IMR-90 (cell line): ENCODE measurements at regions not wholly inside any gene's neighbourhood (a gene's known extent, or its start where the extent isn't known, plus 50 kb on each side); places are given as distances from the start of the nearest gene placed in this dataset.

Source experiments
- ATAC-seq: fragments of 200-7000 bp; cut with Tn5 transposase; 2 replicates; pipeline ENCODE4 v1.9.1; 2020; ENCODE audit warnings: low read depth, mild to moderate bottlenecking, moderate library complexity
- BruUV-seq: library from RNA; stranded (reverse); fragments of 400-500 nt; replicated peaks from 2 replicates; lab custom pipeline; 2021; lab: Mats Ljungman, UMichigan
- CTCF ChIA-PET: fragments of 300-600 bp; formaldehyde crosslinking; extraction: SDS; loops from one replicate; lab custom pipeline; 2021; ENCODE audit warnings: antibody characterized with exemption; lab: Yijun Ruan, JAX
- POLR2A ChIA-PET: fragments of 300-600 bp; sonication (Branson Sonifier 250); formaldehyde crosslinking; loops from one replicate; lab custom pipeline; 2022; ENCODE audit warnings: antibody characterized with exemption; ENCODE audit not compliant: unreplicated experiment; lab: Charles Lee
- DNase-seq: peaks from one replicate; pipeline ENCODE4 v3.0.0; 2013
- H2AFZ ChIP-seq: replicated peaks from 2 replicates; pipeline ENCODE3; 2013; ENCODE audit warnings: low read length, mild to moderate bottlenecking; ENCODE audit not compliant: poor library complexity
- H2AK5ac ChIP-seq: 2 replicates; pipeline ENCODE4 v1.6.1; 2013; ENCODE audit warnings: low read depth, low read length, inconsistent platforms
- H2AK9ac ChIP-seq: replicated peaks from 2 replicates; pipeline ENCODE3; 2013; ENCODE audit warnings: mild to moderate bottlenecking, low read depth, low read length, moderate library complexity; ENCODE audit not compliant: poor library complexity
- H2BK120ac ChIP-seq: 2 replicates; pipeline ENCODE4 v1.6.1; 2013; ENCODE audit warnings: low read depth, low read length, inconsistent platforms
- H2BK15ac ChIP-seq: 3 replicates; pipeline ENCODE4 v1.6.1; 2013; ENCODE audit warnings: low read depth, low read length, inconsistent platforms
- H2BK20ac ChIP-seq: 2 replicates; pipeline ENCODE4 v1.6.1; 2013; ENCODE audit warnings: low read depth, mild to moderate bottlenecking, inconsistent platforms, low read length, moderate library complexity
- H2BK5ac ChIP-seq: 2 replicates; pipeline ENCODE4 v1.6.1; 2013; ENCODE audit warnings: mild to moderate bottlenecking, low read depth, low read length, inconsistent platforms; ENCODE audit not compliant: poor library complexity, severe bottlenecking
- H3K14ac ChIP-seq: replicated peaks from 2 replicates; pipeline ENCODE4 v1.6.1; 2013; ENCODE audit warnings: low read depth, low read length, inconsistent platforms
- H3K18ac ChIP-seq: 2 replicates; pipeline ENCODE4 v1.6.1; 2013; ENCODE audit warnings: low read depth, low read length, control low read depth
- H3K23ac ChIP-seq: 2 replicates; pipeline ENCODE4 v1.6.1; 2013; ENCODE audit warnings: low read depth, low read length, inconsistent platforms
- H3K27ac ChIP-seq: 2 replicates; pipeline ENCODE4 v1.5.1; 2013; ENCODE audit warnings: mild to moderate bottlenecking, control low read depth, low read length; ENCODE audit not compliant: insufficient read depth
- H3K27me3 ChIP-seq: 2 replicates; pipeline ENCODE4 v1.6.1; 2013; ENCODE audit warnings: low read length; ENCODE audit not compliant: control insufficient read depth, insufficient read depth
- H3K36me3 ChIP-seq: 2 replicates; pipeline ENCODE4 v1.6.1; 2013; ENCODE audit warnings: low read length, mixed read lengths; ENCODE audit not compliant: control insufficient read depth, insufficient read depth
- H3K4ac ChIP-seq: 2 replicates; pipeline ENCODE4 v1.6.1; 2013; ENCODE audit warnings: low read depth, low read length, inconsistent platforms
- H3K4me1 ChIP-seq: 2 replicates; pipeline ENCODE4 v1.6.1; 2013; ENCODE audit warnings: low read length, mixed read lengths; ENCODE audit not compliant: control insufficient read depth, insufficient read depth
- H3K4me2 ChIP-seq: 2 replicates; pipeline ENCODE4 v1.6.1; 2013; ENCODE audit warnings: low read depth, mild to moderate bottlenecking, control low read depth, low read length, moderate library complexity
- H3K4me3 ChIP-seq: 2 replicates; pipeline ENCODE4 v1.5.1; 2013; ENCODE audit warnings: low read depth, mild to moderate bottlenecking, control low read depth, low read length, moderate library complexity; ENCODE audit not compliant: insufficient read depth
- H3K56ac ChIP-seq: 2 replicates; pipeline ENCODE4 v1.6.1; 2013; ENCODE audit warnings: low read length, inconsistent platforms; ENCODE audit not compliant: insufficient read depth; ENCODE audit errors: extremely low read depth
- H3K79me1 ChIP-seq, 2 experiments: 2 replicates each; pipeline ENCODE4 v1.6.1; 2013; ENCODE audit warnings: low read length in 2 of 2, inconsistent platforms in 1 of 2, low read depth in 1 of 2
- H3K9ac ChIP-seq: 2 replicates; pipeline ENCODE4 v1.6.1; 2013; ENCODE audit warnings: low read depth, low read length, control low read depth
- H3K9me1 ChIP-seq: 2 replicates; pipeline ENCODE4 v1.6.1; 2013; ENCODE audit warnings: low read length, inconsistent platforms; ENCODE audit not compliant: insufficient read depth
- H3K9me3 ChIP-seq: 2 replicates; pipeline ENCODE4 v1.6.1; 2013; ENCODE audit warnings: low read length; ENCODE audit not compliant: control insufficient read depth, insufficient read depth
- H4K20me1 ChIP-seq: 2 replicates; pipeline ENCODE4 v1.6.1; 2013; ENCODE audit warnings: low read length, inconsistent platforms; ENCODE audit not compliant: insufficient read depth
- H4K5ac ChIP-seq: 2 replicates; pipeline ENCODE4 v1.6.1; 2013; ENCODE audit warnings: mild to moderate bottlenecking, low read depth, low read length, control low read depth
- H4K8ac ChIP-seq, 2 experiments: 2 replicates each; pipeline ENCODE4 v1.6.1; 2013; ENCODE audit warnings: low read depth in 2 of 2, low read length in 2 of 2, control low read depth in 1 of 2, inconsistent platforms in 1 of 2
- H4K91ac ChIP-seq: 2 replicates; pipeline ENCODE4 v1.6.1; 2013; ENCODE audit warnings: low read depth, low read length, inconsistent platforms; ENCODE audit not compliant: insufficient read depth
- MAZ ChIP-seq: IDR thresholded peaks from 2 replicates; pipeline ENCODE4 v1.6.1; 2012; ENCODE audit warnings: low read depth, mild to moderate bottlenecking, low read length, improper control_type of control experiment, moderate library complexity, borderline replicate concordance
- WGBS, 2 experiments: methylation state at CpG; one replicate each; pipeline versions ENCODE4 v1.1.5 to v1.1.7; 2013; ENCODE audit warnings: missing lambda C conversion rate in 2 of 2; ENCODE audit not compliant: insufficient read length in 1 of 2; ENCODE audit errors: extremely low coverage in 2 of 2; 5-methylcytosine and 5-hydroxymethylcytosine counted together
- dilution Hi-C: fragments of 300-500 bp; cut with HindIII; formaldehyde crosslinking; loops from one replicate; pipeline ENCODE4 v1.14.3; 2018; ENCODE audit warnings: low sequenced_read_pairs; ENCODE audit not compliant: unreplicated experiment
- in situ Hi-C: fragments of 300-500 bp; cut with MboI; formaldehyde crosslinking; loops from 3 replicates; pipeline ENCODE4 v1.14.3; 2019; ENCODE audit warnings: low sequenced_read_pairs, inconsistent platforms, mixed read lengths
- intact Hi-C: fragments of 100-400 bp; cut with micrococcal nuclease; formaldehyde crosslinking; loops from 2 replicates; pipeline ENCODE4 v1.10.0; 2022

DNA sequence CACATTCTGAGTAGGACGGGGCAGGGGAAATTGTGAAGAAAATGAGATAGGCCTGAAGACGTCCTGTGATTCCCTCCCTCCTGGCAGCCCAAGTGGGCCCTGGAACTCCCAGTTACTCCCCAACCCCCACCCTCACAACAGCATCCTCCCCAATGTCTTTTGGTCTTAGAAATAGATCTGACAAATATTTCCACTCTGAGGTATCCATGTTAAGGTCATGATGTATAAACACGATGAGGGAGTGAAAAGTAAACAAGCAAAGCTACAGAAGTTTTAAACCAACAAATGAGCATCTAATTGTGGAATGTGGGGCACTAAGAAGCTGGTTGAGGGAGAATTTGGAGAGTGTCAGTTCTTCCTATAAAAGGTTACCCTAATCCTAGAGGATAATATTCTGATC is 103.7 kb upstream of the AADACL2 start:
- Histone ChIP-seq H4K5ac (no peak overlapping the region), H2BK120ac (no peak overlapping the region), H2AK5ac (no peak overlapping the region), H3K18ac (no peak overlapping the region), H4K8ac (no peak overlapping the region), H3K27me3 (no peaks in the 10 kb centered on the region; the same call in 1 of the 2 replicates), H3K4me1 (no peaks in the 10 kb centered on the region; the same call in 1 of the 2 replicates), H2BK15ac (no peak overlapping the region), H3K27ac (no peak overlapping the region), H3K9ac (no peak overlapping the region), H3K23ac (no peak overlapping the region), H2AFZ (no peak overlapping the region), H3K9me1 (no peaks in the 10 kb centered on the region), H3K36me3 (no peaks in the 10 kb centered on the region), H3K79me1 (no peaks in the 10 kb centered on the region), H3K9me3 (no peaks in the 10 kb centered on the region), H2AK9ac (no peak overlapping the region), H3K14ac (no peak overlapping the region), H3K56ac (no peak overlapping the region), H2BK5ac (no peak overlapping the region), H3K4me2 (no peak overlapping the region), H2BK20ac (no peak overlapping the region), H4K91ac (no peak overlapping the region), H4K20me1 (no peaks in the 10 kb centered on the region), H3K4ac (no peak overlapping the region), H3K4me3 (no peak overlapping the region)
- dilution Hi-C loops: no loop called here
- no TSS peak for BruUV-seq
- CTCF ChIA-PET: no interaction called here
- WGBS, 2 experiments: no CpG with 5 or more reads among the region's 3 CpGs
- in situ Hi-C loops: no loop called here
- no peak for TF ChIP-seq MAZ
- DNase-seq: no peak
- intact Hi-C loops: no loop called here
- POLR2A ChIA-PET: interaction anchor here (0.9 kb wide), 1 partner anchor 10 kb away, joined by 3 read pairs; no protein-coding TSS in a partner anchor
- no peak for ATAC-seq
